AG04449 (cell line): ENCODE measurements at regions not wholly inside any gene's neighbourhood (a gene's known extent, or its start where the extent isn't known, plus 50 kb on each side); places are given as distances from the start of the nearest gene placed in this dataset.

Source experiments
- CTCF ChIA-PET: fragments of 350-600 bp; formaldehyde crosslinking; extraction: SDS; loops from one replicate; lab custom pipeline; 2021; ENCODE audit warnings: antibody characterized with exemption; lab: Yijun Ruan, JAX
- POLR2A ChIA-PET: fragments of 400-600, 350-600 bp; formaldehyde crosslinking; extraction: SDS; loops from one replicate; lab custom pipeline; 2020; ENCODE audit warnings: antibody characterized with exemption, inconsistent platforms; lab: Yijun Ruan, JAX
- DNase-seq: peaks from one replicate; pipeline ENCODE4 v3.0.0-alpha.2; 2010; ENCODE audit warnings: low read depth, low spot score
- H3K4me3 ChIP-seq: 2 replicates; pipeline ENCODE4 v1.5.1; 2011; ENCODE audit warnings: low read depth, mild to moderate bottlenecking, control low read depth, low read length
- TF ChIP-seq, protein P1 (sequence below): IDR thresholded peaks from one replicate; pipeline ENCODE4 v1.5.1; 2011; ENCODE audit warnings: mild to moderate bottlenecking, moderate library complexity, low read length, control low read depth, inconsistent platforms; ENCODE audit not compliant: insufficient read depth; ENCODE audit errors: missing control alignments

- ChIA-PET CTCF (no interaction called here), POLR2A (no interaction called here)
- no peak for DNase-seq
- H3K4me3 ChIP-seq: no peak overlapping the region
- TF ChIP-seq, protein P1, sequence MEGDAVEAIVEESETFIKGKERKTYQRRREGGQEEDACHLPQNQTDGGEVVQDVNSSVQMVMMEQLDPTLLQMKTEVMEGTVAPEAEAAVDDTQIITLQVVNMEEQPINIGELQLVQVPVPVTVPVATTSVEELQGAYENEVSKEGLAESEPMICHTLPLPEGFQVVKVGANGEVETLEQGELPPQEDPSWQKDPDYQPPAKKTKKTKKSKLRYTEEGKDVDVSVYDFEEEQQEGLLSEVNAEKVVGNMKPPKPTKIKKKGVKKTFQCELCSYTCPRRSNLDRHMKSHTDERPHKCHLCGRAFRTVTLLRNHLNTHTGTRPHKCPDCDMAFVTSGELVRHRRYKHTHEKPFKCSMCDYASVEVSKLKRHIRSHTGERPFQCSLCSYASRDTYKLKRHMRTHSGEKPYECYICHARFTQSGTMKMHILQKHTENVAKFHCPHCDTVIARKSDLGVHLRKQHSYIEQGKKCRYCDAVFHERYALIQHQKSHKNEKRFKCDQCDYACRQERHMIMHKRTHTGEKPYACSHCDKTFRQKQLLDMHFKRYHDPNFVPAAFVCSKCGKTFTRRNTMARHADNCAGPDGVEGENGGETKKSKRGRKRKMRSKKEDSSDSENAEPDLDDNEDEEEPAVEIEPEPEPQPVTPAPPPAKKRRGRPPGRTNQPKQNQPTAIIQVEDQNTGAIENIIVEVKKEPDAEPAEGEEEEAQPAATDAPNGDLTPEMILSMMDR: no peak
Observed at GRCh38 chr1:73755649-73756048, 442.3 kb downstream of the LRRIQ3 start.

- POLR2A ChIA-PET: no interaction called here
- DNase-seq: no peak
- TF ChIP-seq, protein P1: no peak
- no peak overlapping the region for H3K4me3 ChIP-seq
- CTCF ChIA-PET: no interaction called here
Observed at GRCh38 chr1:73749996-73750395, 448.0 kb downstream of the LRRIQ3 start.

DNA sequence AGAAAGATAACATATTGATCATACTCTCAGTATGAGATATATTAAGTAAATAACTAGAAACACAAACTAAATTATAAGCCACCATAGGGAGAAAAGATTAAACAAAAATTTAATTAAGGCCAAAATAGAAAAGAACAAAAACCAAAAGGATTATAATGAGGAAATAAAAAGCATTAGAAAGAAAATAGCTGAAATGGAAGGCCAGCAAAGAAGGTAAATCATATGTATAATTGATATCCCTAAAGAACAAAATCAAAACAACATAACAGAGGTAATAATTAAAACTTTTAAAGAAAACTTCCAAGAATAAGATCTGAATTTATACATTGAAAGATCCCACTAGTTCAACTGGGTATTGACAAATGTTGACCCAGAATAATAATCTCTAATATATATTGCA, 453.0 kb downstream of the LRRIQ3 start:
- ChIA-PET POLR2A (no interaction called here), CTCF (no interaction called here)
- no peak overlapping the region for H3K4me3 ChIP-seq
- no peak for DNase-seq
- TF ChIP-seq, protein P1: no peak

GRCh38 chr1:73736125-73736524, 461.9 kb downstream of the LRRIQ3 start:
- TF ChIP-seq, protein P1: no peak
- ChIA-PET POLR2A (no interaction called here), CTCF (no interaction called here)
- no peak for DNase-seq
- H3K4me3 ChIP-seq: no peak overlapping the region

DNA sequence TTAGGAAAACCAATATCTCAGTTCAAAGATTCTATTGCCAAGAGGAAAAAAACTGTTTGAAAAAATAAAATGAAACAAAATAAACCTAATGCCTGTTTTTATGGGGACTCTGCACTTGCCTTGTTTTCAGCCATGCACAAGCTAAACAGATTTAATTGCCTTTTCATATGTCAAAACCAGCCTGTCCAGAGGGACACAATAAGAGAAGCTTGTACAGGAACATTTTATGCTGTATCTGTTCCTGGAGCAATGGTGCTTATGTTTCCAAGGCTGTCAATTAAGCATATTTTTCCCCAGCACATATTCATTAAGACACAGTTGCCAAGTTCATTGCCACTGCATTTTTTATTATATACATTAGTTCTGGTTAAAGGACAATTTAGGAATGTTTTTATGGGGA, 470.9 kb downstream of the LRRIQ3 start:
- no peak for DNase-seq
- ChIA-PET POLR2A (no interaction called here), CTCF (no interaction called here)
- no peak overlapping the region for H3K4me3 ChIP-seq
- TF ChIP-seq, protein P1: no peak

DNA sequence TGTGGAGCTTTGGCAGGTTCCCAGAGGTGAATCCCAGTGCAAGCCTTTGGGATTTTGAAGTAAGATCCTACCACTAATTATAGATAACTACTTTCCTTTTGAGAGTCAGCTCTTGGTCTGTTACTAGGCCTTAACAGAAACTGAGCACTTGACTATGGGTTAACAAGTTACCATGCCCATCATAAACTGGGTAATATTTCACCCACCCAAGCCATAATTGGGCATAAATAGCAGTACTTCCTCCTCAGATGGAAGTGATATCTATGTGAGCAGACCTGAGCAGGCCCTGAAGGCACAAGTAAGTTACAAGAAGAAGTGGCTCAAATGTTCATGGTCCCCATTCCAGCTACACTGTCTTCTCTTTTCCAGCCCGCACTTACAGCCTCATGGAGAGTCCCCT, 475.9 kb downstream of the LRRIQ3 start:
- TF ChIP-seq, protein P1: no peak
- H3K4me3 ChIP-seq: no peak overlapping the region
- ChIA-PET CTCF (no interaction called here), POLR2A (no interaction called here)
- no peak for DNase-seq
